H1 (cell line): ENCODE measurements at regions not wholly inside any gene's neighbourhood (a gene's known extent, or its start where the extent isn't known, plus 50 kb on each side); places are given as distances from the start of the nearest gene placed in this dataset.

Experiments
- CTCF ChIA-PET: fragments of 300-600 bp; sonication (Branson Sonifier 250); formaldehyde crosslinking; loops from one replicate; lab custom pipeline; 2021; ENCODE audit not compliant: partially characterized antibody; lab: Charles Lee
- POLR2A ChIA-PET: fragments of 300-600 bp; sonication (Branson Sonifier 250); formaldehyde crosslinking; loops from one replicate; lab custom pipeline; 2021; ENCODE audit warnings: inconsistent platforms; ENCODE audit not compliant: partially characterized antibody; lab: Charles Lee
- DNase-seq, 2 experiments: peaks; one replicate each; pipeline versions ENCODE4 v3.0.0 to v3.0.0-alpha.2; 2010 to 2022; ENCODE audit warnings: low spot score in 2 of 2, low read depth in 1 of 2, mixed read lengths in 1 of 2
- FAIRE-seq: peaks from 2 replicates; lab custom pipeline; 2011; peaks lifted over from hg19 to GRCh38; lab: Jason Lieb, UNC
- H2AFZ ChIP-seq: 2 replicates; pipeline ENCODE4 v1.8.1; 2012; ENCODE audit warnings: low read length, inconsistent platforms
- H2AK5ac ChIP-seq: 2 replicates; pipeline ENCODE4 v1.6.1; 2013; ENCODE audit warnings: low read depth, low read length
- H2BK120ac ChIP-seq: replicated peaks from 2 replicates; pipeline ENCODE3; 2013; ENCODE audit warnings: low read depth, low read length, inconsistent platforms
- H2BK12ac ChIP-seq: 2 replicates; pipeline ENCODE4 v1.6.1; 2013; ENCODE audit warnings: low read depth, low read length
- H2BK15ac ChIP-seq: 2 replicates; pipeline ENCODE4 v1.6.1; 2013; ENCODE audit warnings: low read length
- H2BK20ac ChIP-seq: 2 replicates; pipeline ENCODE4 v1.6.1; 2013; ENCODE audit warnings: low read length
- H2BK5ac ChIP-seq: 2 replicates; pipeline ENCODE4 v1.6.1; 2013; ENCODE audit warnings: low read depth, low read length
- H3K14ac ChIP-seq: 2 replicates; pipeline ENCODE4 v1.6.1; 2013; ENCODE audit warnings: inconsistent platforms; ENCODE audit not compliant: insufficient read length
- H3K18ac ChIP-seq: 2 replicates; pipeline ENCODE4 v1.6.1; 2013; ENCODE audit warnings: low read length; ENCODE audit errors: extremely low read depth
- H3K23ac ChIP-seq: 2 replicates; pipeline ENCODE4 v1.6.1; 2013; ENCODE audit warnings: inconsistent platforms; ENCODE audit not compliant: insufficient read length
- H3K23me2 ChIP-seq: 2 replicates; pipeline ENCODE4 v1.6.1; 2013; ENCODE audit warnings: low read depth, low read length
- H3K27ac ChIP-seq: 2 replicates; pipeline ENCODE4 v1.6.1; 2011; ENCODE audit warnings: low read depth, low read length, inconsistent platforms
- H3K27me3 ChIP-seq, 4 experiments: replicated peaks in 1 of 4; 1 replicate in 1 of 4; 2 replicates in 3 of 4; pipeline versions ENCODE4 v1.6.1 to v1.8.1; 2011 to 2013; ENCODE audit warnings: low read length in 3 of 4, mild to moderate bottlenecking in 3 of 4, inconsistent platforms in 2 of 4, mixed read lengths in 2 of 4, moderate library complexity in 1 of 4; ENCODE audit not compliant: control insufficient read depth in 3 of 4, insufficient read depth in 3 of 4; ENCODE audit errors: extremely low read depth in 1 of 4
- H3K36me3 ChIP-seq, 4 experiments: 2 replicates each; pipeline versions ENCODE4 v1.6.1 to v1.8.1; 2011 to 2013; ENCODE audit warnings: mild to moderate bottlenecking in 4 of 4, low read length in 3 of 4, moderate library complexity in 2 of 4, control low read depth in 1 of 4, inconsistent platforms in 1 of 4; ENCODE audit not compliant: insufficient read depth in 4 of 4, control insufficient read depth in 2 of 4
- H3K4ac ChIP-seq: replicated peaks from 2 replicates; pipeline ENCODE3; 2013; ENCODE audit warnings: low read length, low read depth, mixed read lengths, inconsistent platforms; ENCODE audit not compliant: insufficient read length
- H3K4me1 ChIP-seq, 4 experiments: replicated peaks in 1 of 4; 1 replicate in 1 of 4; 2 replicates in 3 of 4; pipeline versions ENCODE4 v1.6.1 to v1.8.1; 2011 to 2013; ENCODE audit warnings: low read length in 3 of 4, inconsistent platforms in 2 of 4, mixed read lengths in 1 of 4; ENCODE audit not compliant: insufficient read depth in 4 of 4, control insufficient read depth in 3 of 4
- H3K4me2 ChIP-seq, 2 experiments: 2 replicates each; pipeline versions ENCODE4 v1.6.1 to v1.8.1; 2011 to 2013; ENCODE audit warnings: low read depth in 2 of 2, low read length in 2 of 2, control low read depth in 1 of 2, inconsistent platforms in 1 of 2, mild to moderate bottlenecking in 1 of 2; ENCODE audit not compliant: insufficient read depth in 1 of 2
- H3K4me3 ChIP-seq, 4 experiments: fragments of 200-600, 300-600 bp in 1 of 4; sonication (generic), shearing (Covaris generic), sonication (Bioruptor Twin) in 1 of 4; 2 replicates each; pipeline versions ENCODE4 v1.5.1 to v1.8.1; 2011 to 2016; ENCODE audit warnings: low read length in 4 of 4, low read depth in 3 of 4, control low read depth in 2 of 4, inconsistent platforms in 2 of 4, mild to moderate bottlenecking in 2 of 4, mixed read lengths in 1 of 4, moderate library complexity in 1 of 4; ENCODE audit not compliant: insufficient read depth in 2 of 4; ENCODE audit errors: extremely low read depth in 1 of 4
- H3K56ac ChIP-seq: replicated peaks from 2 replicates; pipeline ENCODE3; 2013; ENCODE audit warnings: low read depth, mild to moderate bottlenecking, mixed read lengths, low read length, inconsistent platforms; ENCODE audit not compliant: insufficient read length
- H3K79me1 ChIP-seq: 2 replicates; pipeline ENCODE4 v1.6.1; 2013; ENCODE audit warnings: low read depth, low read length, control low read depth
- H3K79me2 ChIP-seq, 2 experiments: 2 replicates each; pipeline versions ENCODE4 v1.6.1 to v1.8.1; 2012 to 2013; ENCODE audit warnings: low read length in 2 of 2, mild to moderate bottlenecking in 2 of 2, inconsistent platforms in 1 of 2; ENCODE audit not compliant: insufficient read depth in 2 of 2, control insufficient read depth in 1 of 2
- H3K9ac ChIP-seq, 4 experiments: replicated peaks in 1 of 4; 1 replicate in 1 of 4; 2 replicates in 3 of 4; pipeline versions ENCODE4 v1.6.1 to v1.8.1; 2011 to 2013; ENCODE audit warnings: low read depth in 3 of 4, low read length in 3 of 4, control low read depth in 2 of 4, mild to moderate bottlenecking in 2 of 4, moderate library complexity in 2 of 4, inconsistent platforms in 1 of 4; ENCODE audit errors: extremely low read depth in 1 of 4
- H3K9me3 ChIP-seq, 2 experiments: 2 replicates each; pipeline versions ENCODE4 v1.6.1 to v1.8.1; 2012 to 2013; ENCODE audit warnings: mild to moderate bottlenecking in 2 of 2, moderate library complexity in 2 of 2, control low read depth in 1 of 2, inconsistent platforms in 1 of 2, low read depth in 1 of 2, low read length in 1 of 2, mixed read lengths in 1 of 2; ENCODE audit not compliant: insufficient read depth in 2 of 2
- H4K20me1 ChIP-seq, 2 experiments: replicated peaks in 1 of 2; 2 replicates each; pipeline versions ENCODE3 to v1.8.1; 2011 to 2013; ENCODE audit warnings: inconsistent platforms in 2 of 2, low read length in 2 of 2, mild to moderate bottlenecking in 1 of 2; ENCODE audit not compliant: insufficient read depth in 2 of 2, control insufficient read depth in 1 of 2
- H4K5ac ChIP-seq: 2 replicates; pipeline ENCODE4 v1.6.1; 2013; ENCODE audit warnings: low read length, low read depth, mixed read lengths, inconsistent platforms; ENCODE audit not compliant: insufficient read length
- H4K8ac ChIP-seq: 2 replicates; pipeline ENCODE4 v1.8.0; 2013; ENCODE audit warnings: mild to moderate bottlenecking, moderate library complexity, low read length, inconsistent platforms; ENCODE audit not compliant: insufficient read depth; ENCODE audit errors: extremely low read depth
- H4K91ac ChIP-seq: replicated peaks from 2 replicates; pipeline ENCODE3; 2013; ENCODE audit warnings: low read length, mixed read lengths, inconsistent platforms; ENCODE audit not compliant: insufficient read length
- CREB1 ChIP-seq: IDR thresholded peaks from 2 replicates; pipeline ENCODE4 v1.6.1; 2012; ENCODE audit warnings: inconsistent platforms
- CTBP2 ChIP-seq: IDR thresholded peaks from 2 replicates; pipeline ENCODE4 v1.7.0; 2011; ENCODE audit warnings: borderline replicate concordance, mild to moderate bottlenecking, moderate library complexity, mixed read lengths, low read length; ENCODE audit not compliant: insufficient read depth, insufficient read length
- KDM5A ChIP-seq: fragments of 200-600 bp; IDR thresholded peaks from 2 replicates; pipeline ENCODE4 v1.7.1; 2012; ENCODE audit warnings: mild to moderate bottlenecking, low read length, inconsistent platforms, mixed read lengths
- RBBP5 ChIP-seq: IDR thresholded peaks from 2 replicates; pipeline ENCODE4 v1.7.1; 2012; ENCODE audit warnings: low read depth, mild to moderate bottlenecking, inconsistent platforms, low read length, moderate library complexity, borderline replicate concordance
- SIN3A ChIP-seq, 2 experiments: IDR thresholded peaks in 1 of 2; conservative IDR thresholded peaks in 1 of 2; 2 replicates each; pipeline ENCODE4 v1.6.1; 2011 to 2012; ENCODE audit warnings: low read length in 2 of 2, improper control_type of control experiment in 1 of 2, low read depth in 1 of 2, mild to moderate bottlenecking in 1 of 2
- SUZ12 ChIP-seq: fragments of 200-600 bp; sonication (generic); IDR thresholded peaks from 2 replicates; pipeline ENCODE4 v1.6.1; 2012; ENCODE audit warnings: mild to moderate bottlenecking, inconsistent platforms, low read length, moderate library complexity, mixed read lengths
- YY1 ChIP-seq: IDR thresholded peaks from 2 replicates; pipeline ENCODE4 v1.6.1; 2011; ENCODE audit warnings: low read depth, mild to moderate bottlenecking, low read length
- WGBS, 2 experiments: shearing (Covaris generic) in 1 of 2; methylation state at CpG; one replicate each; pipeline versions ENCODE4 v1.1.6 to v1.1.7; 2013 to 2015; ENCODE audit warnings: low lambda C conversion rate in 2 of 2, mixed read lengths in 2 of 2, inconsistent platforms in 1 of 2, low coverage in 1 of 2, missing lambda C conversion rate in 1 of 2; ENCODE audit not compliant: insufficient replicate concordance in 2 of 2, insufficient coverage in 1 of 2, insufficient read length in 1 of 2; ENCODE audit errors: extremely low coverage in 1 of 2, missing lambda C conversion rate in 1 of 2; 5-methylcytosine and 5-hydroxymethylcytosine counted together

DNA sequence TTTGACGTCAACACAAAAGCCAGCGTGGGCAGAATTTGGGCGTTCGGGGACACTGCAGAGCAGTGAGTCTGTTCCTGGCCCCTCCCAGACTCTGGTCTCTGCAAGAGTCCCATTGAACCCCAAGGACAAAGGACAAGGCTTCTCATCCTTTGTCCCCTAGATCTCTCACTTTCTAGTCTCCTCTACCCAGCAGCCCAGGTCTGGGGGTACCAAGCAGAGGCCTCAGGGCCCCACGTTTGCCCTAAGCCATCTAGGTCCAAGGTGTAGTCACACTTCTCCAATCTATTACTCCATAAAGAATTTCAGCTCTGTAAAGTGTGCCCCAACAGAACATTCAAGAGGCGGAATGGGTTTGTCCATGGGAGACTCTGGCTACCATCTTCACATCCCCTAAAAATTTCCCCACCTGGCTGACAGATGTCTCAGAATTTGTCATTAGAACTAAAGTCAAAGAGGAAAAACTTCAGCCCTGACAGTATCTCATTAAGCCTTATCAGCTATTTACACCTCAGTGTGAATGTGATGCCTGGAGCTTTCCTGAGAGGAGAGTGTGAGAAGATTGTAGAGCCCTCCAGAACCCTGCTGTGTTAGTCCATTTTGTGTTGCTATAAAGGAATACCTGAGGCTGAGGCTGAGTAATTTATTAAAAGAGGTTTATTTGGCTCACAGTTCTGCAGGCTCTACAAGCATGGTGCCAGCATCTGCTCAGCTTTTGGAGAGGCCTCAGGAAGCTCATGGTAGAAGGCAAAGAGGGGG, 81.4 kb upstream of the HABP2 start:
- Histone ChIP-seq H3K4me1 (no peaks in the 10 kb centered on the region), H3K23me2 (no peaks in the 10 kb centered on the region), H3K79me1 (no peaks in the 10 kb centered on the region), H4K91ac (no peak overlapping the region), H3K4me3 (no peak overlapping the region), H2BK5ac (no peak overlapping the region), H2BK15ac (no peak overlapping the region), H2BK20ac (no peak overlapping the region), H3K27me3 (no peaks in the 10 kb centered on the region), H3K23ac (no peak overlapping the region), H4K20me1 (no peaks in the 10 kb centered on the region), H3K79me2 (no peaks in the 10 kb centered on the region), H4K8ac (no peak overlapping the region), H3K36me3 (no peaks in the 10 kb centered on the region), H3K9me3 (no peaks in the 10 kb centered on the region), H3K18ac (no peak overlapping the region), H2BK12ac (no peak overlapping the region), H3K4me2 (no peak overlapping the region), H4K5ac (no peak overlapping the region), H3K56ac (no peak overlapping the region), H2AFZ (no peak overlapping the region), H2AK5ac (no peak overlapping the region), H2BK120ac (no peak overlapping the region), H3K4ac (no peak overlapping the region), H3K9ac (no peak overlapping the region), H3K27ac (no peak overlapping the region), H3K14ac (no peak overlapping the region)
- CTCF ChIA-PET = interaction anchor here (0.5 to 1.4 kb wide), 5 partner anchors 15 to 318 kb away, joined by 3 to 4 read pairs (median 3); no protein-coding TSS in a partner anchor
- no peak for FAIRE-seq
- POLR2A ChIA-PET = no interaction called here
- no peak for TF ChIP-seq CTBP2
- TF ChIP-seq RBBP5 = no peak
- TF ChIP-seq YY1 = no peak
- TF ChIP-seq CREB1 = no peak
- TF ChIP-seq SUZ12 = no peak
- TF ChIP-seq KDM5A = no peak
- TF ChIP-seq SIN3A (conservative IDR thresholded peaks at IDR 0.05 in 1 of 2, IDR thresholded peaks at IDR 0.05 in 1 of 2; ENCODE audit: low read depth in 1 of 2, low read length in 2 of 2) = no peak
- DNase-seq = no peak
- 91% methylated on average over 6 of the region's 6 CpGs; no CpG with 5 or more reads in 1 of the 2 experiments for WGBS, 2 experiments
